ENCODE measurements at regions not wholly inside any gene's neighbourhood (a gene's known extent, or its start where the extent isn't known, plus 50 kb on each side); places are given as distances from the start of the nearest gene placed in this dataset.

DNA sequence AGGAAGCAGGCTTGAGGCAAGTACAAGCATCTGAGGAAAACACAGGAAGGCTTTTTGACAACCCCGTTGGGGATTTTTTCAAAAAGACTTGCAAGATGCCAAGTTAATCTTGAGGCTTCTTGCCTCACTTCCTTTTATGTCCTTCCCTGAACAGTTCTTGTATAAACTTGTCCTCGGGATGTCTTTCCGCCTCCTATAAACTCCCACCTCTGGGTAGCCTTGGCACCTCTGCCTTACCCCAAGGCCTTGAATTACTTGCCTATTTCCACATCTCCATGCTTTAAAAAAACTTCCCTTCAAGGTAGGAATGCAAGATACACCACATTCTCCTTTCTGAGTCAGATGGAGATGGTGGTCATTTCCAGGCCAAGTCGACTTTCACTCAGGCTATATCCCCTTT, 106.4 kb upstream of the RBBP8 start:
- Histone ChIP-seq H3K79me2 (replicated peaks; ENCODE audit: insufficient read depth, low read length) (no peaks in the 10 kb centered on the region), H3K9me3 (ENCODE audit: low read length) (no peaks in the 10 kb centered on the region), H3K27ac (ENCODE audit: low read length) (no peak overlapping the region), H3K4me2 (ENCODE audit: low read length) (no peak overlapping the region), H3K36me3 (ENCODE audit: insufficient read depth, low read length) (no peaks in the 10 kb centered on the region), H4K20me1 (ENCODE audit: insufficient read depth) (no peaks in the 10 kb centered on the region), H3K9me2 (ENCODE audit: insufficient read depth, low read length) (no peaks in the 10 kb centered on the region), H3F3A (ENCODE audit: insufficient read depth, low read length, poor library complexity, severe bottlenecking) (no peaks in the 10 kb centered on the region), H3K9ac (ENCODE audit: low read length) (no peak overlapping the region), H2AFZ (ENCODE audit: low read depth, low read length) (no peak overlapping the region), H3K4me3 (ENCODE audit: low read length) (no peak overlapping the region), H3K27me3 (ENCODE audit: insufficient read depth, low read depth, low read length) (peaks cover 4% of the 10 kb centered on the region)
- no peak for TF ChIP-seq SMC3 (conservative IDR thresholded peaks at IDR 0.05; ENCODE audit: poor library complexity)
- no peak for TF ChIP-seq POLR2AphosphoS5 (IDR thresholded peaks at IDR 0.05)
- TF ChIP-seq, protein P1, sequence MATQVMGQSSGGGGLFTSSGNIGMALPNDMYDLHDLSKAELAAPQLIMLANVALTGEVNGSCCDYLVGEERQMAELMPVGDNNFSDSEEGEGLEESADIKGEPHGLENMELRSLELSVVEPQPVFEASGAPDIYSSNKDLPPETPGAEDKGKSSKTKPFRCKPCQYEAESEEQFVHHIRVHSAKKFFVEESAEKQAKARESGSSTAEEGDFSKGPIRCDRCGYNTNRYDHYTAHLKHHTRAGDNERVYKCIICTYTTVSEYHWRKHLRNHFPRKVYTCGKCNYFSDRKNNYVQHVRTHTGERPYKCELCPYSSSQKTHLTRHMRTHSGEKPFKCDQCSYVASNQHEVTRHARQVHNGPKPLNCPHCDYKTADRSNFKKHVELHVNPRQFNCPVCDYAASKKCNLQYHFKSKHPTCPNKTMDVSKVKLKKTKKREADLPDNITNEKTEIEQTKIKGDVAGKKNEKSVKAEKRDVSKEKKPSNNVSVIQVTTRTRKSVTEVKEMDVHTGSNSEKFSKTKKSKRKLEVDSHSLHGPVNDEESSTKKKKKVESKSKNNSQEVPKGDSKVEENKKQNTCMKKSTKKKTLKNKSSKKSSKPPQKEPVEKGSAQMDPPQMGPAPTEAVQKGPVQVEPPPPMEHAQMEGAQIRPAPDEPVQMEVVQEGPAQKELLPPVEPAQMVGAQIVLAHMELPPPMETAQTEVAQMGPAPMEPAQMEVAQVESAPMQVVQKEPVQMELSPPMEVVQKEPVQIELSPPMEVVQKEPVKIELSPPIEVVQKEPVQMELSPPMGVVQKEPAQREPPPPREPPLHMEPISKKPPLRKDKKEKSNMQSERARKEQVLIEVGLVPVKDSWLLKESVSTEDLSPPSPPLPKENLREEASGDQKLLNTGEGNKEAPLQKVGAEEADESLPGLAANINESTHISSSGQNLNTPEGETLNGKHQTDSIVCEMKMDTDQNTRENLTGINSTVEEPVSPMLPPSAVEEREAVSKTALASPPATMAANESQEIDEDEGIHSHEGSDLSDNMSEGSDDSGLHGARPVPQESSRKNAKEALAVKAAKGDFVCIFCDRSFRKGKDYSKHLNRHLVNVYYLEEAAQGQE (IDR thresholded peaks at IDR 0.05; ENCODE audit: borderline replicate concordance) = no peak
- TF ChIP-seq, protein P2, sequence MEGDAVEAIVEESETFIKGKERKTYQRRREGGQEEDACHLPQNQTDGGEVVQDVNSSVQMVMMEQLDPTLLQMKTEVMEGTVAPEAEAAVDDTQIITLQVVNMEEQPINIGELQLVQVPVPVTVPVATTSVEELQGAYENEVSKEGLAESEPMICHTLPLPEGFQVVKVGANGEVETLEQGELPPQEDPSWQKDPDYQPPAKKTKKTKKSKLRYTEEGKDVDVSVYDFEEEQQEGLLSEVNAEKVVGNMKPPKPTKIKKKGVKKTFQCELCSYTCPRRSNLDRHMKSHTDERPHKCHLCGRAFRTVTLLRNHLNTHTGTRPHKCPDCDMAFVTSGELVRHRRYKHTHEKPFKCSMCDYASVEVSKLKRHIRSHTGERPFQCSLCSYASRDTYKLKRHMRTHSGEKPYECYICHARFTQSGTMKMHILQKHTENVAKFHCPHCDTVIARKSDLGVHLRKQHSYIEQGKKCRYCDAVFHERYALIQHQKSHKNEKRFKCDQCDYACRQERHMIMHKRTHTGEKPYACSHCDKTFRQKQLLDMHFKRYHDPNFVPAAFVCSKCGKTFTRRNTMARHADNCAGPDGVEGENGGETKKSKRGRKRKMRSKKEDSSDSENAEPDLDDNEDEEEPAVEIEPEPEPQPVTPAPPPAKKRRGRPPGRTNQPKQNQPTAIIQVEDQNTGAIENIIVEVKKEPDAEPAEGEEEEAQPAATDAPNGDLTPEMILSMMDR (IDR thresholded peaks at IDR 0.05; ENCODE audit: poor library complexity, severe bottlenecking) = no peak
- no peak for TF ChIP-seq MXI1 (conservative IDR thresholded peaks at IDR 0.05; ENCODE audit: poor library complexity, severe bottlenecking)
- no peak for TF ChIP-seq RAD21 (conservative IDR thresholded peaks at IDR 0.05)
- no peak for TF ChIP-seq EZH2 (IDR thresholded peaks at IDR 0.05; ENCODE audit: borderline replicate concordance, insufficient read depth, low read length, poor library complexity, severe bottlenecking)
- no peak for TF ChIP-seq TAF1 (IDR thresholded peaks at IDR 0.05; ENCODE audit: low read depth)

DNA sequence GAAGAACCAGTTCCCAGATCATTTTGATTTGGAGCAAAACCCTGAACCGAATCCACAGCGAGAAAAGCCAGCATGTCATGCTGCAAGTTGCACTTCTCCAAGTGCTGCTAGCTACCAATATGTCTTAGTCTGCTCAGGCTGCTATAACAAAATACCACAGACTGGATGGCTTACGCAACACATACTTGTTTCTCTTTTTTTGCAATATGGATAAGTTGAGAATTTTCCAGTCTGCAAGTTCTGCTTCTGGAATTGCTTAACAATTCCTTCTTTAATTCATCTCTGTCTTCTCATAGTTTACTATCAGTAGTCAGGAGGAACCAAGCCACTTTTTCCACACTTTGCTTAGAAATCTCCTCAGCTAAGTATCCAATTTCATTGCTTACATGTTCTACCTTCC, 105.9 kb upstream of the RBBP8 start:
- Histone ChIP-seq H3K27ac (ENCODE audit: low read length) (no peak overlapping the region), H3K4me2 (ENCODE audit: low read length) (no peak overlapping the region), H3K9ac (ENCODE audit: low read length) (no peak overlapping the region), H3K9me2 (ENCODE audit: insufficient read depth, low read length) (no peaks in the 10 kb centered on the region), H3K79me2 (replicated peaks; ENCODE audit: insufficient read depth, low read length) (no peaks in the 10 kb centered on the region), H3F3A (ENCODE audit: insufficient read depth, low read length, poor library complexity, severe bottlenecking) (no peaks in the 10 kb centered on the region), H3K4me3 (ENCODE audit: low read length) (no peak overlapping the region), H2AFZ (ENCODE audit: low read depth, low read length) (no peak overlapping the region), H3K9me3 (ENCODE audit: low read length) (no peaks in the 10 kb centered on the region), H4K20me1 (ENCODE audit: insufficient read depth) (no peaks in the 10 kb centered on the region), H3K27me3 (ENCODE audit: insufficient read depth, low read depth, low read length) (peaks cover 4% of the 10 kb centered on the region), H3K36me3 (ENCODE audit: insufficient read depth, low read length) (no peaks in the 10 kb centered on the region)
- TF ChIP-seq, protein P2 (IDR thresholded peaks at IDR 0.05; ENCODE audit: poor library complexity, severe bottlenecking) = no peak
- no peak for TF ChIP-seq EP300 (conservative IDR thresholded peaks at IDR 0.05; ENCODE audit: poor library complexity, severe bottlenecking)
- TF ChIP-seq, protein P1 (IDR thresholded peaks at IDR 0.05; ENCODE audit: borderline replicate concordance) = no peak
- no peak for TF ChIP-seq EZH2 (IDR thresholded peaks at IDR 0.05; ENCODE audit: borderline replicate concordance, insufficient read depth, low read length, poor library complexity, severe bottlenecking)
- TF ChIP-seq MXI1 (conservative IDR thresholded peaks at IDR 0.05; ENCODE audit: poor library complexity, severe bottlenecking) = no peak
- TF ChIP-seq SMC3 (conservative IDR thresholded peaks at IDR 0.05; ENCODE audit: poor library complexity) = no peak
- TF ChIP-seq POLR2AphosphoS5 (IDR thresholded peaks at IDR 0.05) = no peak
- TF ChIP-seq TAF1 (IDR thresholded peaks at IDR 0.05; ENCODE audit: low read depth) = no peak
- no peak for TF ChIP-seq RAD21 (conservative IDR thresholded peaks at IDR 0.05)

Measured in neural cell (in vitro differentiated cells).